Fibroblast of skin of abdomen (primary cell): ENCODE measurements at regions not wholly inside any gene's neighbourhood (a gene's known extent, or its start where the extent isn't known, plus 50 kb on each side); places are given as distances from the start of the nearest gene placed in this dataset.
A peak's percentile ranks its signal among the peaks of the same experiment; 100 is the strongest.

Experiments
- DNase-seq: peaks from one replicate; pipeline ENCODE4 v3.0.0-alpha.2; 2013

DNA sequence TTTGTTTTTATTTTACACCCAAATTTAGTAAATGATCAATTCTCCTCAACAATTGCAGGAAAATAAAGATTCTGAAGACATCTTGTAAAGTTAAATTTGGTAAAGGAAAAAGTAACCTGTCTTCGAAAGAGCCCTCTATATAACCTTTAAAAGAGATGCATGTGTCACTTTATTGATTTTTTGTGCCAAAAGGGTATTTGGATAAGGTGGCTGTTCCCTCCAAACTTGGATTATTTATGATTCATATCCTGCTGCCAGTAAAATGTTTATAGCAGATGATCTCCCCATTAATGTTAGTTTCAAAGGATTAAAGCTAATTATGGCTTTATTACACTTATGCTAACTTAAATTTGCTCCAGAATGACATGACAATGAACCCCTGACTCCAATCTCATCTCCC is 98.8 kb downstream of the DUSP6 start:
- DNase-seq = no peak

DNA sequence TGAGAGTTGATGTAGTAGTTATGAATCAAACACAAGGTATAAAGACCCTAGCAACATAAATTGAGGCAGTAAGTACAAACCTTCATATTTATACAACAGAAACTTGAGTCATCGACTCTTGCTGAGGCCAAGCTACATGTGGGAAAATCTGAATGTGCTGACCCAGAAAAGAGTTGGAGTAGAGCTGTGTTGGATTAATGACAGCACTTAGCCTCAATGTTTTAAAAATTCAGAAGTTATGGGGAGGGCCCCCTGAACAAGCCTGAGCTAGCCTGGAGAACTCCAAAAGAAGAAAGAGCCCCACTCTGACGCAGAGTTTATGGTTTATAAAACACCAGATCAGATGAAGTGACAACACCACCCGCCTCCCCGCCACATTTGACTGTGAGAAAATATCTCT is 100.0 kb downstream of the DUSP6 start:
- DNase-seq = peak; percentile 24

DNA sequence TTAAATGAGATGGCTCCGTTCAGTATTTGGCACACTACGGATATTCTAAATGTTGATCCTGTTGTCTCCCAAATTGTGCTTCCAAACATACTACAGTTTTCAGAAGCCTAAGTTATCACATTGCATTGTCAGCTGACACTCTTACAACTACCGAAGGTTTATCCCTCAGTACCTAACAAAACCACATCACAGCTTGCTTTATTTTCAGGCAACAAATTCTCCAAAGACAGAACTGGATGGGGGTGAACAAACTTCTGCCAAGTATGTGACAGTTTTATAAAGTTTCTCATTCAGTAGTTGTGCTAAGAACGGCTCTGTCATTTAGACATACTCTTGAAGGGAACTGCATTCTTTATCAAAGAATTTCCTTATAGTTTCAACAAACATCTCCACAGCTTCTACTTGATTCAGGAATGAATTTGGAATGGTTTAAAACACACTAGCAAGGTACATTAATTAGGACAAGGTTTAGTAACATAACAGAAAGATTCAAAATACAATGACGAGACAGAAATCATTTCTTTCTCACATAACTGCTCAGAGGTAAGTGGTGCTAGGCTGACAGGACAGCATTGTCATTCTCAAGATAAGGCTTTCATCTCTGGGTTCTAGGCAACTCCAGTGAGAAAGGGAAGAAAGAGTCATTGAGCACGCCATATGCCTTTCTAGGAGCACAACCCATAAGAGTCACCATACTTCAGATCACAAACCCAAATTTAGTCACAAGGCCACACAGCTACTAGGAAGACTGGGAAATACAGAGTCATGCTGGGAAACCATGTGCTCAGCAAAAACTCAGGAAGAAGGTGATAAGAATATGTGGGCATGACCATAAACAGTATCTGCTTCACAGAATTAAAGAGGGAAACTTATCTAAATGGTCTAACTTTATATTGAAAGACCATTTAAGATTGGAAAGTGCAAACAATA is 100.7 kb downstream of the DUSP6 start:
- no peak for DNase-seq

- DNase-seq = no peak
These were observed 101.7 kb downstream of the DUSP6 start for GRCh38 chr12:89250636-89251035.

GRCh38 chr12:89250213-89250612 is 102.1 kb downstream of the DUSP6 start:
- no peak for DNase-seq

DNA sequence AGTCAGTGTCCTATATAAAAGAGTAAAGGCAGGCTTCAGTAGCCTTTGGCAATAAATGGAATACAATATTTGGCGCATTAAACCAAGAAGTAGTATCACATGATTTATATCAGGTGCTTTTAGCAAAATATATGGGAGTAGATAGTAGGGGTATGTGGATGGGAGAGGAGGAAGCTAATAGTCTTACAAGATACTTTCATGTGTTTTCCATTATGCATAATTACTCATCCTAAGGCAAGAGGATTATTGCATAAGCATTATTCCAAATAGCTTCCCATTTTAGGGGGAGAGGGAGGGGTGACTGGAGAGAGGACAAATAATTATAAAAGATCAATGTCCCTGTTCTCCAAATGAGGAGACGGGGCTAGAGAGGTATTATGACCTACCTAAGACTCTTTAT is 104.3 kb downstream of the DUSP6 start:
- peak; percentile 63 for DNase-seq

DNA sequence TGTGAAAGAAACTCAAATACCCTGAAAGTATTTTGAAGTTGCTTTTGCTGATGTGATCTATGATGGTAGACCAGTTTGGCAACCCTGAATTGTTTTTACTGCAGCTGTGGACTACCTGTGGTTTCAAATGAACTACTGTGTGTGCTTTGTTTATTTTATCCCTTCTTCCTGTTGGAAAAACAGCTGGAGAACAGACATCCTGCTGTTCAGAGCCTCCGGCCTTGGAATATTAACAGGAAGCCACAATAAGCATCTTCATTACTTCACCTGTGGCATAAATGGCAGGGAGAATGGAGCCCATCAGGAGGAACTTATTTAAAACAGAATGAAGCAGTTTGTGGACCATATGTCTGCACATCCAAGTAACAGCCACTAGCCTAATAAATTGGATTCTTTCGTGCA is 104.8 kb downstream of the DUSP6 start:
- peak; percentile 28 for DNase-seq

- DNase-seq = peak; percentile 38
These were observed 107.2 kb downstream of the DUSP6 start for GRCh38 chr12:89245090-89245489.

DNA sequence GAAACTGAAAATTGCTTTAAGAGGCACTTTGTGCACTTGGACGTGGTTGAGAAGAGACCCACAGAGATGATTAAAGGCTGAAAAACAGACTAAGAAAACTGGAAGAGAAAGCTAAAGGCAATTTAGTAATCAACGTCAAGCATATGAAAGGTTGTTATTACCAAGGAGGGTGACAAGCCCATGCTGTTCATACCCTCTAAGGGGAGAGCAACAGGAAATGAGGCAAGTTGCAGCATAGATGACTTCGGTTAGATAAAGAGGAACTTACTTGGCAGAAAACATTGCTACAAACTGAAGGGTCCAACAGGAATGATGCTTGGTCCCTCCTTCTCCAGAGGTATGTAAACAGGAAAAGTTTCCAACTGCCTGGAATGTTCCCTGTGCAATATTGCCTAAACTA is 107.8 kb downstream of the DUSP6 start:
- DNase-seq = peak; percentile 29

GRCh38 chr12:89243771-89244170 is 108.5 kb downstream of the DUSP6 start:
- DNase-seq = no peak

GRCh38 chr12:89239534-89239933 is 112.8 kb downstream of the DUSP6 start:
- no peak for DNase-seq

DNA sequence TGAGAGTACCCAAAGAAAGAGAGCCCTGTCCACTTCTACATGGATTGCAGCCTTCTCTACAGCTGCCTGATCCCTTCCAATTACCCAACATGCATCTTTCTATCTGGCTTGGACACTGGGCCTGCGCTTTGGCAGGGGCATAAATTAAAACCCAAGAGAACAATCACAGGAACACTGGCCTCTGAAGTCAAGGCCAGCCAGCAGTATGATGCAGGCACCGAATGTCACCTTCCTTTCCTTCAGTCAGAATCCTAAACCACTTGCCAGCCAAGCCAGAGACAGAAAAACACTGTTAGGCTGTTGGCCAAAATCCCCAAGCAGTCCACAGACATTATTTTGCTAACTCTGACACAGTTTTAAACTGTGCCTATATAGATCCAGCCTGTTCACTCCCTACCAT is 113.7 kb downstream of the DUSP6 start:
- no peak for DNase-seq

GRCh38 chr12:89237763-89238162 is 114.5 kb downstream of the DUSP6 start:
- DNase-seq = no peak

- DNase-seq = no peak
These were observed 115.4 kb downstream of the DUSP6 start for GRCh38 chr12:89236748-89237383.

DNA sequence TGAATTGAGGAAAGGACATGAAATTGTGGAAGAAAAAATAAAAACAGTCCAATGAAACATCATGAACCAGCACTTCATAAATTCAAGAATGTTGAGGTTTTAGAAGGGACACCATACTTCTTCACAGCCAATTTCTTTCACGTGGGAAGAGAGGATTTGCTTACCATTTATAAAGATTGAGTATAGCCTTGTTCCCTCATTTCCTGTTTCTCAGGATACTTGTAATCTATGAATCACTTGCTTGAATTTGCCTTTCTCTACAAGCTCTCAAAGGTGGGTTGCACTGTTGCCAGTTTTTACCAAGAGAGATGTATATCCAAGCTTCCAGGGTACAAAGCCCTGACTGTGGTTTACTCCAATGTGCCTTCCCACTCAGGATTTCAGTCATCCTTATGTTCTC is 116.1 kb downstream of the DUSP6 start:
- peak; percentile 18 for DNase-seq

DNA sequence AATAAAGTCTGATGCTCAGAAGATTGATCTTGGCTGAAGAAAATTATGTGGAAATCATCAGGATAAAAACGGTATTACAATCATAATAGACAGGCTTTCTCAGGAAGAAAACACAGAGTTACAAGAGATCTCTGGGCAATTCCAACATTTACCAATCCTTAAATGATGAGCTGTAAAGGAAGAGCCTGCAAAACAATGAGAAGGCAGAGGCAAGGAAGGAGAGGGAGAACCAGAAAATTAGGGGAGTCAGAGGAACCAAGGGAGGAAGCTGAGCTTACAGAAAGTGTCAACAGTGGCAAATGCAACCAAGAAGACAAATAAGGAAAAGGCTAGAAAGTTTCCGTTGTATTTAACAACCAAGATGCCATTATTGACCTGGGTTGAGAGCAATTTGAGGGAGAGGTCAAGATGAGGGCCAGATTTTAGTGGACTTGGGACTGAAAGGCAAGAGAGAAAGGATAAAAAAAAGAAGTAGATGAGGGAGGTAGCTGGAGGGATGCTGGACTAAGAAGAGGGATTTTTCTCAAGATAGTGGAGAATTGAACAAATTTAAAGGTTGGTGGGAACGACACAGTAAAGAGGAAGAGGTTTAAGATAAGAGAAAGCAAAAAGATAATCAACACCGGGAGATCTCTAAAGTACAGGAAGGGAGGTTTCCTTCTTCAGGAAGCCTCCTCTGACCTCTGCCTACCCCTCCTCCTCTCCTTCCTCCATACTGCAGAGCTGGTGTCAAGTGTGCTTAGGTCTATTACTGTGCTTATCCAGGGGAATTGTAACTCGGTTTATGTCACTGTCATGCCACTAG is 116.9 kb downstream of the DUSP6 start:
- no peak for DNase-seq

- no peak for DNase-seq
These were observed 117.8 kb downstream of the DUSP6 start for GRCh38 chr12:89234324-89235114.

- DNase-seq = no peak
These were observed 120.6 kb downstream of the DUSP6 start for GRCh38 chr12:89231686-89232085.

GRCh38 chr12:89230376-89231315 is 121.7 kb downstream of the DUSP6 start:
- no peak for DNase-seq

GRCh38 chr12:89228491-89228890 is 123.8 kb downstream of the DUSP6 start:
- peak; percentile 49 for DNase-seq

- no peak for DNase-seq
These were observed 124.5 kb downstream of the DUSP6 start for GRCh38 chr12:89227774-89228173.
